ENCODE measurements at regions not wholly inside any gene's neighbourhood (a gene's known extent, or its start where the extent isn't known, plus 50 kb on each side); places are given as distances from the start of the nearest gene placed in this dataset.

GRCh38 chr4:15147714-15148113 lies 145.4 kb downstream of the CPEB2 start:
- SMC1A ChIA-PET (ENCODE audit: uncharacterized antibody, unreplicated experiment) = no interaction called here
- no peaks in the 10 kb centered on the region for H3K36me3 ChIP-seq (ENCODE audit: control insufficient read depth in 2 of 2, insufficient read depth in 2 of 2, low read length in 1 of 2)
- H3K27me3 ChIP-seq (replicated peaks in 1 of 2; ENCODE audit: control insufficient read depth in 2 of 2, insufficient read depth in 2 of 2, low read length in 1 of 2) = no peaks in the 10 kb centered on the region
- H3K79me2 ChIP-seq (ENCODE audit: control insufficient read depth, insufficient read depth, low read length) = no peaks in the 10 kb centered on the region
- in situ Hi-C loops (cut with MboI) = no loop called here
- CTCF ChIA-PET = no interaction called here
- no peak overlapping the region for H3K4me2 ChIP-seq (ENCODE audit: control insufficient read depth, insufficient read depth)
- H3K4me1 ChIP-seq (ENCODE audit: control insufficient read depth, insufficient read depth, low read length) = peaks cover 6% of the 10 kb centered on the region
- H4K20me1 ChIP-seq (ENCODE audit: control insufficient read depth, insufficient read depth) = no peaks in the 10 kb centered on the region
- H2AFZ ChIP-seq (ENCODE audit: control insufficient read depth, low read depth, low read length) = no peak overlapping the region
- 82% methylated on average over 5 of the region's 5 CpGs for WGBS (ENCODE audit: insufficient coverage, insufficient replicate concordance, low lambda C conversion rate, missing lambda C conversion rate)
- ATAC-seq = no peak
- TF ChIP-seq EGR1 (IDR thresholded peaks at IDR 0.05; ENCODE audit: borderline replicate concordance in 1 of 2, low read depth in 2 of 2, low read length in 2 of 2) = no peak
- no peak for TF ChIP-seq IRF3 (IDR thresholded peaks at IDR 0.05)
- no peak for TF ChIP-seq MYC (IDR thresholded peaks at IDR 0.05; ENCODE audit: insufficient read depth, insufficient read length, insufficient replicate concordance, low read length, severe bottlenecking)
- no peaks in the 10 kb centered on the region for H3K9me3 ChIP-seq (replicated peaks; ENCODE audit: control insufficient read depth, insufficient read depth, low read length)
- POLR2A ChIA-PET = no interaction called here
- no peak overlapping the region for H3K27ac ChIP-seq (ENCODE audit: control insufficient read depth, insufficient read depth)
- RAD21 ChIA-PET (ENCODE audit: unreplicated experiment) = no interaction called here
- no peak for DNase-seq (ENCODE audit: low read depth, low spot score)
- no TSS peak for BruUV-seq (replicated peaks)
- no peak overlapping the region for H3K4me3 ChIP-seq
- FAIRE-seq = no peak
- intact Hi-C loops (cut with micrococcal nuclease; ENCODE audit: unreplicated experiment) = no loop called here
- H3K9ac ChIP-seq (ENCODE audit: control insufficient read depth, insufficient read depth, low read length) = no peak overlapping the region

DNA sequence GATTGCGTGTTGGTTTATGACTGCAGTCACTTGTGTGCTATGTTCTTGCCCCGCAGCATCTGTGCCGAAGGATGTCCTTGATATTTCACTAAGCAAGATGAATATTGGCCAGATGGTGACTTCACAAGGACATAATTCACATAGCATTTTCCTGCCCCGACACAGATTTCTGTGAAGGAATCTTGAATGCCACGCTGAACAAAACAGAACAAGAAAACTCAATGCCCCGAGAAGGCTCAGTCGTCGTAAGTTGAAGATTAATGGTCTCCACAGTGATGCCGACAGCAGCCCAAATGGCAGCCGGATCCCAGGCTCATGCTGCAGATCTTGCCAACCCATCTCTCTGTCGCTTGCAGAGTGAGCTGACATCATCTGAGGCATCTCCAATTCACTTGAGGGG lies 145.9 kb downstream of the CPEB2 start:
- POLR2A ChIA-PET = no interaction called here
- in situ Hi-C loops (cut with MboI) (no loop called here), intact Hi-C loops (cut with micrococcal nuclease; ENCODE audit: unreplicated experiment) (no loop called here)
- Histone ChIP-seq H4K20me1 (ENCODE audit: control insufficient read depth, insufficient read depth) (no peaks in the 10 kb centered on the region), H2AFZ (ENCODE audit: control insufficient read depth, low read depth, low read length) (no peak overlapping the region), H3K9ac (ENCODE audit: control insufficient read depth, insufficient read depth, low read length) (no peak overlapping the region), H3K4me1 (ENCODE audit: control insufficient read depth, insufficient read depth, low read length) (peaks cover 6% of the 10 kb centered on the region), H3K27ac (ENCODE audit: control insufficient read depth, insufficient read depth) (no peak overlapping the region), H3K36me3 (ENCODE audit: control insufficient read depth in 2 of 2, insufficient read depth in 2 of 2, low read length in 1 of 2) (no peaks in the 10 kb centered on the region), H3K27me3 (replicated peaks in 1 of 2; ENCODE audit: control insufficient read depth in 2 of 2, insufficient read depth in 2 of 2, low read length in 1 of 2) (no peaks in the 10 kb centered on the region), H3K79me2 (ENCODE audit: control insufficient read depth, insufficient read depth, low read length) (no peaks in the 10 kb centered on the region), H3K4me2 (ENCODE audit: control insufficient read depth, insufficient read depth) (no peak overlapping the region), H3K4me3 (no peak overlapping the region), H3K9me3 (replicated peaks; ENCODE audit: control insufficient read depth, insufficient read depth, low read length) (no peaks in the 10 kb centered on the region)
- no peak for ATAC-seq
- CTCF ChIA-PET = no interaction called here
- no TSS peak for BruUV-seq (replicated peaks)
- DNase-seq (ENCODE audit: low read depth, low spot score) = no peak
- WGBS (ENCODE audit: insufficient coverage, insufficient replicate concordance, low lambda C conversion rate, missing lambda C conversion rate) = 93% methylated on average over 11 of the region's 11 CpGs
- FAIRE-seq = no peak
- RAD21 ChIA-PET (ENCODE audit: unreplicated experiment) = no interaction called here
- SMC1A ChIA-PET (ENCODE audit: uncharacterized antibody, unreplicated experiment) = no interaction called here
- no peak for TF ChIP-seq CHD1 (IDR thresholded peaks at IDR 0.05; ENCODE audit: low read depth, low read length)
- no peak for TF ChIP-seq RCOR1 (conservative IDR thresholded peaks at IDR 0.05; ENCODE audit: low read depth, low read length)
- TF ChIP-seq PAX8 (IDR thresholded peaks at IDR 0.05) = no peak
- TF ChIP-seq, protein P1, sequence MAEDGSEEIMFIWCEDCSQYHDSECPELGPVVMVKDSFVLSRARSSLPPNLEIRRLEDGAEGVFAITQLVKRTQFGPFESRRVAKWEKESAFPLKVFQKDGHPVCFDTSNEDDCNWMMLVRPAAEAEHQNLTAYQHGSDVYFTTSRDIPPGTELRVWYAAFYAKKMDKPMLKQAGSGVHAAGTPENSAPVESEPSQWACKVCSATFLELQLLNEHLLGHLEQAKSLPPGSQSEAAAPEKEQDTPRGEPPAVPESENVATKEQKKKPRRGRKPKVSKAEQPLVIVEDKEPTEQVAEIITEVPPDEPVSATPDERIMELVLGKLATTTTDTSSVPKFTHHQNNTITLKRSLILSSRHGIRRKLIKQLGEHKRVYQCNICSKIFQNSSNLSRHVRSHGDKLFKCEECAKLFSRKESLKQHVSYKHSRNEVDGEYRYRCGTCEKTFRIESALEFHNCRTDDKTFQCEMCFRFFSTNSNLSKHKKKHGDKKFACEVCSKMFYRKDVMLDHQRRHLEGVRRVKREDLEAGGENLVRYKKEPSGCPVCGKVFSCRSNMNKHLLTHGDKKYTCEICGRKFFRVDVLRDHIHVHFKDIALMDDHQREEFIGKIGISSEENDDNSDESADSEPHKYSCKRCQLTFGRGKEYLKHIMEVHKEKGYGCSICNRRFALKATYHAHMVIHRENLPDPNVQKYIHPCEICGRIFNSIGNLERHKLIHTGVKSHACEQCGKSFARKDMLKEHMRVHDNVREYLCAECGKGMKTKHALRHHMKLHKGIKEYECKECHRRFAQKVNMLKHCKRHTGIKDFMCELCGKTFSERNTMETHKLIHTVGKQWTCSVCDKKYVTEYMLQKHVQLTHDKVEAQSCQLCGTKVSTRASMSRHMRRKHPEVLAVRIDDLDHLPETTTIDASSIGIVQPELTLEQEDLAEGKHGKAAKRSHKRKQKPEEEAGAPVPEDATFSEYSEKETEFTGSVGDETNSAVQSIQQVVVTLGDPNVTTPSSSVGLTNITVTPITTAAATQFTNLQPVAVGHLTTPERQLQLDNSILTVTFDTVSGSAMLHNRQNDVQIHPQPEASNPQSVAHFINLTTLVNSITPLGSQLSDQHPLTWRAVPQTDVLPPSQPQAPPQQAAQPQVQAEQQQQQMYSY (CRISPR knock-in tag; IDR thresholded peaks at IDR 0.05) = no peak
- TF ChIP-seq SIX5 (IDR thresholded peaks at IDR 0.05; ENCODE audit: low read depth, low read length, severe bottlenecking) = no peak
- TF ChIP-seq CHD4 (IDR thresholded peaks at IDR 0.05) = no peak
- no peak for TF ChIP-seq MLLT1 (IDR thresholded peaks at IDR 0.05)
- no peak for TF ChIP-seq NR2F1 (conservative IDR thresholded peaks at IDR 0.05)
- no peak for TF ChIP-seq ZNF274 (IDR thresholded peaks at IDR 0.05; ENCODE audit: insufficient read depth, insufficient read length)
- TF ChIP-seq FOXK2 (IDR thresholded peaks at IDR 0.05) = no peak
- TF ChIP-seq CREB1 (IDR thresholded peaks at IDR 0.05; ENCODE audit: low read depth) = no peak
